ENCODE measurements at regions not wholly inside any gene's neighbourhood (a gene's known extent, or its start where the extent isn't known, plus 50 kb on each side); places are given as distances from the start of the nearest gene placed in this dataset.

GRCh38 chr12:98110536-98110935, 404.9 kb upstream of the TMPO start:
- H3K4me3 ChIP-seq (replicated peaks; ENCODE audit: low read depth, low read length): no peak overlapping the region
- no peak for TF ChIP-seq CTCF (IDR thresholded peaks at IDR 0.05; ENCODE audit: insufficient read depth, low read length, poor library complexity, severe bottlenecking)
- no peak for DNase-seq (ENCODE audit: extremely low read depth, insufficient read length)
- no peaks in the 10 kb centered on the region for H3K36me3 ChIP-seq (ENCODE audit: control insufficient read depth, insufficient read depth, low read length)
- no peaks in the 10 kb centered on the region for H3K27me3 ChIP-seq (replicated peaks; ENCODE audit: control insufficient read depth, insufficient read depth, low read length)

DNA sequence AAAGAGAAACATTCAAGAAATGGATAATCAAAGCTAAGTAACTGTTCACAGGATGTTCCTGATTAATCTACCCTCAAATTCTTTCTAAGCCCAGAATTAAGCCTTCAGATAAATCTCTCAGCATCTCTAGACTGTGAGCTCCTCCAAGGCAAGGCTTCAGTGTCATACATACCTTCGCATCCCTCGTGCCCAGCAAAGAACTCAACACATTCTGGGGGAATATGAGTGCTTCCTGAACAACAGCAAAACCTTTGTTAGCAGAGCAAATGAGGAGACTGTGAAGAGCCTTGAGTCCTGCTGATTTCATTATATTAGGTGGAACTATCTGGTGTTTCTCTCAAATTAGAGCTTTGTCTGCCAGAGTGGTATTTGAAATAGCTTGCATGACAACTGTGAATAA, 401.8 kb upstream of the TMPO start:
- Histone ChIP-seq H3K27me3 (replicated peaks; ENCODE audit: control insufficient read depth, insufficient read depth, low read length) (no peaks in the 10 kb centered on the region; the same call in 1 of the 2 replicates), H3K36me3 (ENCODE audit: control insufficient read depth, insufficient read depth, low read length) (no peaks in the 10 kb centered on the region), H3K4me3 (replicated peaks; ENCODE audit: low read depth, low read length) (no peak overlapping the region)
- no peak for TF ChIP-seq CTCF (IDR thresholded peaks at IDR 0.05; ENCODE audit: insufficient read depth, low read length, poor library complexity, severe bottlenecking)
- no peak for DNase-seq (ENCODE audit: extremely low read depth, insufficient read length)

- peaks cover 2% of the 10 kb centered on the region; the same call in 1 of the 2 replicates for H3K27me3 ChIP-seq (replicated peaks; ENCODE audit: control insufficient read depth, insufficient read depth, low read length)
- H3K36me3 ChIP-seq (ENCODE audit: control insufficient read depth, insufficient read depth, low read length): no peaks in the 10 kb centered on the region
- no peak for DNase-seq (ENCODE audit: extremely low read depth, insufficient read length)
- no peak for TF ChIP-seq CTCF (IDR thresholded peaks at IDR 0.05; ENCODE audit: insufficient read depth, low read length, poor library complexity, severe bottlenecking)
- H3K4me3 ChIP-seq (replicated peaks; ENCODE audit: low read depth, low read length): no peak overlapping the region
Observed at GRCh38 chr12:98121963-98122362, 393.4 kb upstream of the TMPO start.

DNA sequence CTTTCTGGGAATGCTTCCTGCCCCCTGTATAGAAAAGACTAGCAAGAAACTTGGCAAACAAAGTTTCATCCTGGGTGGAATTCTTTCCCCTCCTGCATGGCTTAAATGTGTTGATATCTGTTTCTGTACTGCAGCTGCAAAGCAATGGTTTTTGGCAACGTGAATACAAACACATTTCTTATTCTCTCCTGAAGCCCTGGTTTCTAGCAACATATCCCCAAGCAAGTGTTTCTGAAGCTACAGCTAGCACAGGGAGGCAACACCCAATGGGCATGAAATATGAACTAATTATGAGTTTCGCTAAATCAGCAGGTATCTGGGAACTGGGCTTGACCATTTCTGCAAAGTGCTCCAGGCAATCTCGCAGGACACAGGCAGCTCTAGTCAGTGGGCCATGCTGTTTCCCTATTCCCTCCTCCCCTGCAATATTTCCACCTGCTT, 392.3 kb upstream of the TMPO start:
- H3K36me3 ChIP-seq (ENCODE audit: control insufficient read depth, insufficient read depth, low read length): no peaks in the 10 kb centered on the region
- TF ChIP-seq CTCF (IDR thresholded peaks at IDR 0.05; ENCODE audit: insufficient read depth, low read length, poor library complexity, severe bottlenecking): no peak
- DNase-seq (ENCODE audit: extremely low read depth, insufficient read length): no peak
- peaks cover 2% of the 10 kb centered on the region; the same call in 1 of the 2 replicates for H3K27me3 ChIP-seq (replicated peaks; ENCODE audit: control insufficient read depth, insufficient read depth, low read length)
- no peak overlapping the region for H3K4me3 ChIP-seq (replicated peaks; ENCODE audit: low read depth, low read length)

GRCh38 chr12:98126637-98127335, 388.6 kb upstream of the TMPO start:
- Histone ChIP-seq H3K27me3 (replicated peaks; ENCODE audit: control insufficient read depth, insufficient read depth, low read length) (peaks cover 2% of the 10 kb centered on the region; the same call in 1 of the 2 replicates), H3K4me3 (replicated peaks; ENCODE audit: low read depth, low read length) (no peak overlapping the region), H3K36me3 (ENCODE audit: control insufficient read depth, insufficient read depth, low read length) (no peaks in the 10 kb centered on the region)
- no peak for DNase-seq (ENCODE audit: extremely low read depth, insufficient read length)
- TF ChIP-seq CTCF (IDR thresholded peaks at IDR 0.05; ENCODE audit: insufficient read depth, low read length, poor library complexity, severe bottlenecking): no peak

GRCh38 chr12:98127336-98127679, 388.1 kb upstream of the TMPO start:
- DNase-seq (ENCODE audit: extremely low read depth, insufficient read length): no peak
- no peak for TF ChIP-seq CTCF (IDR thresholded peaks at IDR 0.05; ENCODE audit: insufficient read depth, low read length, poor library complexity, severe bottlenecking)
- 0 out of 2 replicates have a peak, but pooled peaks cover 2% of the 10 kb centered on the region for H3K27me3 ChIP-seq (replicated peaks; ENCODE audit: control insufficient read depth, insufficient read depth, low read length)
- no peaks in the 10 kb centered on the region for H3K36me3 ChIP-seq (ENCODE audit: control insufficient read depth, insufficient read depth, low read length)
- H3K4me3 ChIP-seq (replicated peaks; ENCODE audit: low read depth, low read length): no peak overlapping the region
